Mammary epithelial cell (primary cell): ENCODE measurements at regions not wholly inside any gene's neighbourhood (a gene's known extent, or its start where the extent isn't known, plus 50 kb on each side); places are given as distances from the start of the nearest gene placed in this dataset.
"Not testable (repeated sequence)": the region's sequence is repeated elsewhere in the genome, so short reads cannot be mapped to it uniquely, and the experiment has no call there.

Experiments used
- EZH2 ChIP-seq: IDR thresholded peaks from 2 replicates; pipeline ENCODE4 v1.6.1; 2012; ENCODE audit warnings: low read length, inconsistent platforms, borderline replicate concordance
- TF ChIP-seq, protein P1 (sequence below), 2 donors: IDR thresholded peaks in 1 of 2; conservative IDR thresholded peaks in 1 of 2; 2 replicates each; pipeline ENCODE4 v1.5.1; 2011 to 2012; ENCODE audit warnings: inconsistent platforms in 2 of 2, low read length in 2 of 2, mild to moderate bottlenecking in 2 of 2, control low read depth in 1 of 2, low read depth in 1 of 2; ENCODE audit not compliant: insufficient read depth in 1 of 2; ENCODE audit errors: extremely low read depth in 1 of 2

DNA sequence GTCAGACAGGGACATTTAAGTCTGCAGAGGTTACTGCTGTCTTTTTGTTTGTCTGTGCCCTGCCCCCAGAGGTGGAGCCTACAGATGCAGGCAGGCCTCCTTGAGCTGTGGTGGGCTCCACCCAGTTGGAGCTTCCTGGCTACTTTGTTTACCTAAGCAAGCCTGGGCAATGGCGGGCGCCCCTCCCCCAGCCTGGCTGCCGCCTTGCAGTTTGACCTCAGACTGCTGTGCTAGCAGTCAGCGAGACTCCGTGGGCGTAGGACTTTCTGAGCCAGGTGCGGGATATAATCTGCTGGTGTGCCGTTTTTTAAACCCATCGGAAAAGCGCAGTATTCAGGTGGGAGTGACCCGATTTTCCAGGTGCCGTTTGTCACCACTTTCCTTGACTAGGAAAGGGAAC lies 690.4 kb upstream of the CNTN5 start:
- TF ChIP-seq, protein P1, sequence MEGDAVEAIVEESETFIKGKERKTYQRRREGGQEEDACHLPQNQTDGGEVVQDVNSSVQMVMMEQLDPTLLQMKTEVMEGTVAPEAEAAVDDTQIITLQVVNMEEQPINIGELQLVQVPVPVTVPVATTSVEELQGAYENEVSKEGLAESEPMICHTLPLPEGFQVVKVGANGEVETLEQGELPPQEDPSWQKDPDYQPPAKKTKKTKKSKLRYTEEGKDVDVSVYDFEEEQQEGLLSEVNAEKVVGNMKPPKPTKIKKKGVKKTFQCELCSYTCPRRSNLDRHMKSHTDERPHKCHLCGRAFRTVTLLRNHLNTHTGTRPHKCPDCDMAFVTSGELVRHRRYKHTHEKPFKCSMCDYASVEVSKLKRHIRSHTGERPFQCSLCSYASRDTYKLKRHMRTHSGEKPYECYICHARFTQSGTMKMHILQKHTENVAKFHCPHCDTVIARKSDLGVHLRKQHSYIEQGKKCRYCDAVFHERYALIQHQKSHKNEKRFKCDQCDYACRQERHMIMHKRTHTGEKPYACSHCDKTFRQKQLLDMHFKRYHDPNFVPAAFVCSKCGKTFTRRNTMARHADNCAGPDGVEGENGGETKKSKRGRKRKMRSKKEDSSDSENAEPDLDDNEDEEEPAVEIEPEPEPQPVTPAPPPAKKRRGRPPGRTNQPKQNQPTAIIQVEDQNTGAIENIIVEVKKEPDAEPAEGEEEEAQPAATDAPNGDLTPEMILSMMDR (conservative IDR thresholded peaks at IDR 0.05 in 1 of 2, IDR thresholded peaks at IDR 0.05 in 1 of 2; ENCODE audit: extremely low read depth in 1 of 2, insufficient read depth in 1 of 2, low read depth in 1 of 2, low read length in 2 of 2), result not testable (repeated sequence)
- not testable (repeated sequence) for TF ChIP-seq EZH2
